ENCODE measurements at regions not wholly inside any gene's neighbourhood (a gene's known extent, or its start where the extent isn't known, plus 50 kb on each side); places are given as distances from the start of the nearest gene placed in this dataset.

DNA sequence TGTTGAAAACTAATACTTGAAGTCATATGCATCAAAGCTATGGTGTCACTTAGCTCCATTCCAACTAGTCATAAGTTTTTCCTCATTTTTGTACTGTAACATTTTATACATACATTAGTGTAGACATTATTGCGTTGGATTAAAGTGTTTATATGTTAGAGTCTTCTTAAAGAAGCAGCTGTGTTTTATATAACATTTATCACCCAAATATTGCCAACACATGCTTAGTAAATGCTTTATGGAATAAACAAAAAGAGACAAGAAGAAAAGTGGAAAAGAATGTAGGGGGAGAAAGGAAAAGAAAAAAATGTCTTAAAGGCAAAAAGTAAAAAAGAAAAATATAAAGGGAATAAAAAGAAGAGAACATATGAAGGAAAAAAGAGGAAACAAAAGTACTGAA, 1314.3 kb upstream of the CELF4 start:
- Histone ChIP-seq H3K27ac (no peak overlapping the region), H3K4me1 (no peaks in the 10 kb centered on the region), H3K4me3 (no peak overlapping the region), H3K9me3 (no peaks in the 10 kb centered on the region), H3K27me3 (replicated peaks in 1 of 7) (no peaks in the 10 kb centered on the region), H3K36me3 (no peaks in the 10 kb centered on the region)
- intact Hi-C loops (cut with DNase I; ENCODE audit: low total_unique reads): no loop called here
- no peak for TF ChIP-seq POLR2A (IDR thresholded peaks at IDR 0.05)
- TF ChIP-seq POLR2AphosphoS5 (IDR thresholded peaks at IDR 0.05): no peak
- WGBS, 5 donors: 70 to 88% (median 78%) methylated on average over 1 of the region's 1 CpG
- no peak for DNase-seq

DNA sequence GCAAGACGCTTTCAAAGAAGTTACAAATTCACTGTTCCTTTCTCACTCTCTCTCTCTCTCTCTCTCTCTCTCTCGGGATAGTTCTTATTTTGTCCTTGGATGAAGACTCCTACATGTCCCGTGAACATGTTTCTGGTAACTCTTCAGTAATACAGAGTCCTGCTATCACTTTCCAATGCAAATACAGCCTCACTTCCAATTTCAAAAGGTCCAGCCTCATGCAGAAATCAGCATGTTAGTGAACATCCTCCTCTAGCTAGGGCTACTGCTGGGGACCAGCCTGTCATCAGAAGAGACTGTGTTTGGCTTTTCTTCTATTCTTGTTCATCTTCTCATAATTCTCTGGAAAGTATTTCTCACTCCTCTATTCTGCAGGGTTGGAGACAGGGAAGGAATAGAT, 1306.7 kb upstream of the CELF4 start:
- no peak for TF ChIP-seq POLR2A (IDR thresholded peaks at IDR 0.05)
- intact Hi-C loops (cut with DNase I; ENCODE audit: low total_unique reads): no loop called here
- Histone ChIP-seq H3K36me3 (no peaks in the 10 kb centered on the region), H3K27me3 (replicated peaks in 1 of 7) (no peaks in the 10 kb centered on the region), H3K9me3 (no peaks in the 10 kb centered on the region), H3K27ac (no peak overlapping the region), H3K4me3 (no peak overlapping the region), H3K4me1 (no peaks in the 10 kb centered on the region)
- 73 to 89% (median 80%) methylated on average over 3 of the region's 3 CpGs for WGBS, 5 donors
- no peak for DNase-seq

- TF ChIP-seq POLR2AphosphoS5 (IDR thresholded peaks at IDR 0.05) (no peak), POLR2A (IDR thresholded peaks at IDR 0.05) (no peak)
- TF ChIP-seq, protein P1, sequence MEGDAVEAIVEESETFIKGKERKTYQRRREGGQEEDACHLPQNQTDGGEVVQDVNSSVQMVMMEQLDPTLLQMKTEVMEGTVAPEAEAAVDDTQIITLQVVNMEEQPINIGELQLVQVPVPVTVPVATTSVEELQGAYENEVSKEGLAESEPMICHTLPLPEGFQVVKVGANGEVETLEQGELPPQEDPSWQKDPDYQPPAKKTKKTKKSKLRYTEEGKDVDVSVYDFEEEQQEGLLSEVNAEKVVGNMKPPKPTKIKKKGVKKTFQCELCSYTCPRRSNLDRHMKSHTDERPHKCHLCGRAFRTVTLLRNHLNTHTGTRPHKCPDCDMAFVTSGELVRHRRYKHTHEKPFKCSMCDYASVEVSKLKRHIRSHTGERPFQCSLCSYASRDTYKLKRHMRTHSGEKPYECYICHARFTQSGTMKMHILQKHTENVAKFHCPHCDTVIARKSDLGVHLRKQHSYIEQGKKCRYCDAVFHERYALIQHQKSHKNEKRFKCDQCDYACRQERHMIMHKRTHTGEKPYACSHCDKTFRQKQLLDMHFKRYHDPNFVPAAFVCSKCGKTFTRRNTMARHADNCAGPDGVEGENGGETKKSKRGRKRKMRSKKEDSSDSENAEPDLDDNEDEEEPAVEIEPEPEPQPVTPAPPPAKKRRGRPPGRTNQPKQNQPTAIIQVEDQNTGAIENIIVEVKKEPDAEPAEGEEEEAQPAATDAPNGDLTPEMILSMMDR (IDR thresholded peaks at IDR 0.05 in 8 of 11, conservative IDR thresholded peaks at IDR 0.05 in 3 of 11): no peak
- Histone ChIP-seq H3K27me3 (replicated peaks in 1 of 7) (no peaks in the 10 kb centered on the region), H3K9me3 (no peaks in the 10 kb centered on the region), H3K27ac (no peak overlapping the region), H3K36me3 (no peaks in the 10 kb centered on the region), H3K4me3 (no peak overlapping the region), H3K4me1 (no peaks in the 10 kb centered on the region)
- DNase-seq: no peak
- 65 to 81% (median 80%) methylated on average over 2 of the region's 2 CpGs for WGBS, 5 donors
- intact Hi-C loops (cut with DNase I; ENCODE audit: low total_unique reads): no loop called here
Measured at GRCh38 chr18:38868757-38869156, 1303.2 kb upstream of the CELF4 start.

DNA sequence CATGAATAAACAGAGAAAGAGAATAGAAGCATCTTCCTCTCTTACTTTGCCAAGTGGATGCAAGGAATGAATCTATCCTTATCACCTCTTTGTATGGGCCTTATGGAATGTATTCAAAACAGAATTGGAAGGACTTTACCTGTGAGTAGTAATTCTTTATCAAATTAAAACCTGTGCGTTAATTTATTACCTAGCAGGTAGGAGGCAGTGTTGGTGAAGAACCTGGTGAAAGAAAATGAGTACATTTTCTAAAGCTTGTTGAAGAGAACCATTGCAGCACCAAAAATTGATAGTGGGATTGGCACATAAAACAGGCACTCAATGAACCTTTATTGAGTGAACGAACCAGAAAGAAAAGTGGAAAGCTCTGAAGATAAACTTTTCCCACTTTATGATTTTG, 1302.1 kb upstream of the CELF4 start:
- TF ChIP-seq, protein P1 (IDR thresholded peaks at IDR 0.05 in 8 of 11, conservative IDR thresholded peaks at IDR 0.05 in 3 of 11): no peak
- no peak for TF ChIP-seq POLR2A (IDR thresholded peaks at IDR 0.05)
- TF ChIP-seq POLR2AphosphoS5 (IDR thresholded peaks at IDR 0.05): no peak
- no peak overlapping the region for H3K4me3 ChIP-seq
- intact Hi-C loops (cut with DNase I; ENCODE audit: low total_unique reads): no loop called here
- no peaks in the 10 kb centered on the region for H3K27me3 ChIP-seq (replicated peaks in 1 of 7)
- H3K9me3 ChIP-seq: no peaks in the 10 kb centered on the region
- H3K4me1 ChIP-seq: no peaks in the 10 kb centered on the region
- H3K27ac ChIP-seq: no peak overlapping the region
- DNase-seq: no peak
- WGBS, 5 donors: 84 to 95% (median 92%) methylated on average over 2 of the region's 2 CpGs
- no peaks in the 10 kb centered on the region for H3K36me3 ChIP-seq

GRCh38 chr18:38851526-38851925, 1285.9 kb upstream of the CELF4 start:
- Histone ChIP-seq H3K9me3 (peaks cover 0 to 20% (median 9%) of the 10 kb centered on the region in 8 donors), H3K4me3 (no peak overlapping the region), H3K27ac (no peak overlapping the region), H3K4me1 (no peaks in the 10 kb centered on the region), H3K27me3 (replicated peaks in 1 of 7) (no peaks in the 10 kb centered on the region), H3K36me3 (no peaks in the 10 kb centered on the region)
- DNase-seq: no peak
- TF ChIP-seq POLR2A (IDR thresholded peaks at IDR 0.05) (no peak), POLR2AphosphoS5 (IDR thresholded peaks at IDR 0.05) (no peak)
- TF ChIP-seq, protein P1 (IDR thresholded peaks at IDR 0.05 in 8 of 11, conservative IDR thresholded peaks at IDR 0.05 in 3 of 11): no peak
- intact Hi-C loops (cut with DNase I; ENCODE audit: low total_unique reads): no loop called here
